NCI-H2196 (cell line): ENCODE measurements at regions not wholly inside any gene's neighbourhood (a gene's known extent, or its start where the extent isn't known, plus 50 kb on each side); places are given as distances from the start of the nearest gene placed in this dataset.

ENCODE experiments used
- DNase-seq: peaks from one replicate; lab custom pipeline; 2025; ENCODE audit not compliant: unreplicated experiment; lab: John Stamatoyannopoulos, UW

GRCh38 chr12:125417446-125417845 is 352.2 kb downstream of the AACS start:
- no peak for DNase-seq

GRCh38 chr12:125418902-125419564 is 353.8 kb downstream of the AACS start:
- no peak for DNase-seq

GRCh38 chr12:125424909-125425308 is 359.7 kb downstream of the AACS start:
- DNase-seq = no peak

GRCh38 chr12:125431516-125431915 is 366.3 kb downstream of the AACS start:
- DNase-seq = no peak

GRCh38 chr12:125434131-125434530 is 368.9 kb downstream of the AACS start:
- DNase-seq = no peak

- no peak for DNase-seq
These were observed 369.8 kb downstream of the AACS start for GRCh38 chr12:125434936-125435443.

- DNase-seq = no peak
These were observed 370.6 kb downstream of the AACS start for GRCh38 chr12:125435871-125436270.

GRCh38 chr12:125436686-125437085 is 371.5 kb downstream of the AACS start:
- no peak for DNase-seq

GRCh38 chr12:125440399-125440798 is 375.2 kb downstream of the AACS start:
- no peak for DNase-seq

GRCh38 chr12:125443341-125443740 is 378.1 kb downstream of the AACS start:
- DNase-seq = no peak

GRCh38 chr12:125451408-125451807 is 386.2 kb downstream of the AACS start:
- DNase-seq = no peak

- no peak for DNase-seq
These were observed 388.5 kb downstream of the AACS start for GRCh38 chr12:125453751-125454150.

- no peak for DNase-seq
These were observed 389.1 kb downstream of the AACS start for GRCh38 chr12:125454291-125454690.

GRCh38 chr12:125454786-125455480 is 389.7 kb downstream of the AACS start:
- no peak for DNase-seq

- DNase-seq = no peak
These were observed 390.3 kb downstream of the AACS start for GRCh38 chr12:125455556-125455955.

GRCh38 chr12:125458552-125459268 is 393.5 kb downstream of the AACS start:
- DNase-seq = no peak

- DNase-seq = no peak
These were observed 396.6 kb downstream of the AACS start for GRCh38 chr12:125461831-125462230.

GRCh38 chr12:125463386-125463785 is 398.2 kb downstream of the AACS start:
- DNase-seq = no peak

GRCh38 chr12:125467363-125467762 is 402.1 kb downstream of the AACS start:
- no peak for DNase-seq

- DNase-seq = no peak
These were observed 404.4 kb downstream of the AACS start for GRCh38 chr12:125469683-125470082.

GRCh38 chr12:125470838-125471783 is 405.9 kb downstream of the AACS start:
- DNase-seq = no peak
